Stomach (tissue), 4 donors: ENCODE measurements at regions not wholly inside any gene's neighbourhood (a gene's known extent, or its start where the extent isn't known, plus 50 kb on each side); places are given as distances from the start of the nearest gene placed in this dataset.

Experiments used
- CTCF ChIP-seq, 7 experiments: fragments of 450-650 bp in 4 of 7; fragments of 200-600 bp in 3 of 7; sonication (generic) in 3 of 7; IDR thresholded peaks; one replicate each; pipeline ENCODE4 v1.5.1; 2016 to 2019; ENCODE audit warnings: antibody characterized with exemption in 7 of 7, control low read depth in 2 of 7, mild to moderate bottlenecking in 1 of 7
- POLR2A ChIP-seq, 4 donors: fragments of 450-650 bp; IDR thresholded peaks; one replicate each; pipeline ENCODE4 v1.6.1; 2016; ENCODE audit warnings: antibody characterized with exemption in 4 of 4, control low read depth in 2 of 4, mild to moderate bottlenecking in 1 of 4, moderate library complexity in 1 of 4

GRCh38 chr7:125127304-125127703 lies 197.7 kb upstream of the POT1 start:
- TF ChIP-seq CTCF (IDR thresholded peaks at IDR 0.05) (no peak), POLR2A (IDR thresholded peaks at IDR 0.05) (no peak)
